ENCODE measurements at regions not wholly inside any gene's neighbourhood (a gene's known extent, or its start where the extent isn't known, plus 50 kb on each side); places are given as distances from the start of the nearest gene placed in this dataset.
"Not testable (repeated sequence)": the region's sequence is repeated elsewhere in the genome, so short reads cannot be mapped to it uniquely, and the experiment has no call there.

- no peak for DNase-seq
These were observed 669.5 kb downstream of the MAFB start for GRCh38 chr20:40019510-40019909.

GRCh38 chr20:40017765-40018164 is 671.3 kb downstream of the MAFB start:
- no peak for DNase-seq

GRCh38 chr20:40016890-40017289 is 672.1 kb downstream of the MAFB start:
- no peak for DNase-seq

- DNase-seq, result no peak
These were observed 672.6 kb downstream of the MAFB start for GRCh38 chr20:40016392-40016791.

- not testable (repeated sequence) for DNase-seq
These were observed 677.0 kb downstream of the MAFB start for GRCh38 chr20:40012026-40012425.

GRCh38 chr20:40010483-40010882 is 678.6 kb downstream of the MAFB start:
- DNase-seq, result no peak

- DNase-seq, result no peak
These were observed 679.5 kb downstream of the MAFB start for GRCh38 chr20:40009542-40009941.

- no peak for DNase-seq
These were observed 680.9 kb downstream of the MAFB start for GRCh38 chr20:40008177-40008576.

- no peak for DNase-seq
These were observed 682.7 kb downstream of the MAFB start for GRCh38 chr20:40006168-40006860.

GRCh38 chr20:40004092-40004491 is 684.9 kb downstream of the MAFB start:
- DNase-seq, result not testable (repeated sequence)

- no peak for DNase-seq
These were observed 695.3 kb downstream of the MAFB start for GRCh38 chr20:39993742-39994141.

GRCh38 chr20:39990692-39991091 is 698.3 kb downstream of the MAFB start:
- DNase-seq, result no peak

- no peak for DNase-seq
These were observed 700.0 kb downstream of the MAFB start for GRCh38 chr20:39988991-39989390.

GRCh38 chr20:39986173-39986904 is 702.7 kb downstream of the MAFB start:
- no peak for DNase-seq

GRCh38 chr20:39985271-39985827 is 703.7 kb downstream of the MAFB start:
- no peak for DNase-seq

- no peak for DNase-seq
These were observed 705.4 kb downstream of the MAFB start for GRCh38 chr20:39983655-39984054.

GRCh38 chr20:39983183-39983582 is 705.9 kb downstream of the MAFB start:
- DNase-seq, result no peak

- DNase-seq, result no peak
These were observed 714.0 kb downstream of the MAFB start for GRCh38 chr20:39974966-39975501.

GRCh38 chr20:39968495-39968894 is 720.5 kb downstream of the MAFB start:
- no peak for DNase-seq

GRCh38 chr20:39967806-39968205 is 721.2 kb downstream of the MAFB start:
- no peak for DNase-seq

GRCh38 chr20:39961637-39962244 is 727.3 kb downstream of the MAFB start:
- no peak for DNase-seq

GRCh38 chr20:39960522-39961428 is 728.3 kb downstream of the MAFB start:
- DNase-seq, result no peak

Measured in bone marrow (tissue), 2 donors.